HepG2 (cell line): ENCODE measurements at regions not wholly inside any gene's neighbourhood (a gene's known extent, or its start where the extent isn't known, plus 50 kb on each side); places are given as distances from the start of the nearest gene placed in this dataset.

Experiments used
- ATAC-seq: fragments of 200-7000 bp; cut with Tn5 transposase; 3 replicates; pipeline ENCODE4 v1.9.1; 2020; ENCODE audit warnings: mild to moderate bottlenecking, moderate library complexity
- BruUV-seq: library from RNA; stranded (reverse); fragments of 400-500 nt; replicated peaks from 2 replicates; lab custom pipeline; 2021; lab: Mats Ljungman, UMichigan
- CTCF ChIA-PET: fragments of 300-600 bp; formaldehyde crosslinking; extraction: SDS; loops from one replicate; lab custom pipeline; 2021; ENCODE audit warnings: low total read pairs, inconsistent platforms, low intra/inter-chr PET ratio; lab: Yijun Ruan, JAX
- POLR2A ChIA-PET: fragments of 350-600 bp; sonication (Branson Sonifier 250); formaldehyde crosslinking; loops from one replicate; lab custom pipeline; 2020; ENCODE audit warnings: antibody characterized with exemption, inconsistent platforms; lab: Yijun Ruan, JAX
- DNase-seq: peaks from one replicate; pipeline ENCODE4 v3.0.0-alpha.2; 2015; ENCODE audit warnings: low spot score
- FAIRE-seq: peaks from 3 replicates; lab custom pipeline; 2011; peaks lifted over from hg19 to GRCh38; lab: Jason Lieb, UNC
- H2AFZ ChIP-seq: one replicate; pipeline ENCODE4 v1.6.1; 2011; ENCODE audit warnings: low read length, inconsistent platforms
- H3K27ac ChIP-seq: fragments of 300-600 bp; 3 replicates; pipeline ENCODE4 v1.8.0; 2011; ENCODE audit warnings: mixed run types, mild to moderate bottlenecking, mixed read lengths, low read length, inconsistent platforms; ENCODE audit not compliant: insufficient read depth; ENCODE audit errors: extremely low read length
- H3K27me3 ChIP-seq, 2 experiments: fragments of 200-600 bp in 1 of 2; 2 replicates in 1 of 2; 3 replicates in 1 of 2; pipeline versions ENCODE4 v1.6.0 to v1.8.0; 2011; ENCODE audit warnings: low read length in 2 of 2, mild to moderate bottlenecking in 2 of 2, moderate library complexity in 2 of 2, inconsistent platforms in 1 of 2; ENCODE audit not compliant: insufficient read depth in 2 of 2, control insufficient read depth in 1 of 2
- H3K36me3 ChIP-seq, 2 experiments: fragments of 200-600 bp in 1 of 2; replicated peaks in 1 of 2; 2 replicates in 1 of 2; 3 replicates in 1 of 2; pipeline versions ENCODE4 v1.5.1 to v1.8.0; 2011; ENCODE audit warnings: low read length in 2 of 2, inconsistent platforms in 1 of 2; ENCODE audit not compliant: insufficient read depth in 2 of 2, control insufficient read depth in 1 of 2
- H3K4me1 ChIP-seq: 2 replicates; pipeline ENCODE4 v1.5.1; 2012; ENCODE audit warnings: low read length, inconsistent platforms; ENCODE audit not compliant: insufficient read depth
- H3K4me2 ChIP-seq: 2 replicates; pipeline ENCODE4 v1.6.0; 2011; ENCODE audit warnings: low read depth, low read length, inconsistent platforms
- H3K4me3 ChIP-seq, 3 experiments: fragments of 200-600 bp in 1 of 3; sonication (generic), shearing (Covaris generic) in 1 of 3; replicated peaks in 1 of 3; 2 replicates each; pipeline ENCODE4 v1.5.1; 2011 to 2016; ENCODE audit warnings: low read length in 3 of 3, inconsistent platforms in 2 of 3, low read depth in 2 of 3, mild to moderate bottlenecking in 2 of 3, control low read depth in 1 of 3, mixed read lengths in 1 of 3; ENCODE audit not compliant: insufficient read depth in 1 of 3
- H3K79me2 ChIP-seq: one replicate; pipeline ENCODE4 v1.6.1; 2011; ENCODE audit warnings: low read length, inconsistent platforms; ENCODE audit not compliant: insufficient read depth
- H3K9ac ChIP-seq: 2 replicates; pipeline ENCODE4 v1.6.0; 2011; ENCODE audit warnings: mild to moderate bottlenecking, low read depth, low read length, inconsistent platforms; ENCODE audit not compliant: insufficient read depth
- H3K9me3 ChIP-seq: 2 replicates; pipeline ENCODE4 v1.5.1; 2012; ENCODE audit warnings: mild to moderate bottlenecking, low read length
- H4K20me1 ChIP-seq: 2 replicates; pipeline ENCODE4 v1.6.0; 2011; ENCODE audit warnings: inconsistent platforms, mild to moderate bottlenecking, low read length, moderate library complexity; ENCODE audit not compliant: insufficient read depth
- MTA3 ChIP-seq: sonication (generic); formaldehyde crosslinking; IDR thresholded peaks from 2 replicates; pipeline ENCODE4 v1.4.0; 2020; ENCODE audit warnings: missing genetic modification reagents
- SOX5 ChIP-seq: IDR thresholded peaks from 2 replicates; pipeline ENCODE4 v1.6.1; 2016; ENCODE audit warnings: borderline replicate concordance
- SOX6 ChIP-seq, 2 experiments: fragments of 450-650 bp in 1 of 2; sonication (generic) in 1 of 2; formaldehyde crosslinking in 1 of 2; IDR thresholded peaks; 2 replicates each; pipeline versions ENCODE4 v1.4.0 to v1.6.1; 2017 to 2020; ENCODE audit warnings: antibody characterized with exemption in 1 of 2, mild to moderate bottlenecking in 1 of 2, missing genetic modification reagents in 1 of 2
- ZBTB40 ChIP-seq, 2 experiments: fragments of 450-650 bp in 1 of 2; sonication (generic) in 1 of 2; formaldehyde crosslinking in 1 of 2; IDR thresholded peaks; 2 replicates each; pipeline versions ENCODE4 v1.6.1 to v1.8.0; 2016 to 2022; ENCODE audit warnings: antibody characterized with exemption in 1 of 2, mild to moderate bottlenecking in 1 of 2, missing genetic modification reagents in 1 of 2
- ZNF597 ChIP-seq: sonication (generic); formaldehyde crosslinking; IDR thresholded peaks from 2 replicates; pipeline ENCODE4 v1.5.0; 2020; ENCODE audit warnings: missing genetic modification reagents
- WGBS: methylation state at CpG from one replicate; pipeline ENCODE4 v1.1.6; 2017; ENCODE audit warnings: low lambda C conversion rate; 5-methylcytosine and 5-hydroxymethylcytosine counted together
- in situ Hi-C: cut with HindIII; loops from 2 replicates; pipeline ENCODE4 v1.10.0; 2017; ENCODE audit warnings: low pct_unique_long_range_greater_than_20kb; ENCODE audit not compliant: extremely low pct_ligation_motif_present
- intact Hi-C: fragments of 100-400 bp; cut with micrococcal nuclease; formaldehyde crosslinking; loops from one replicate; pipeline ENCODE4 v1.10.0; 2022; ENCODE audit not compliant: unreplicated experiment
- TF ChIP-seq, protein P1 (sequence below): sonication (generic); formaldehyde crosslinking; IDR thresholded peaks from 2 replicates; pipeline ENCODE4 v1.9.0; 2021; ENCODE audit warnings: mild to moderate bottlenecking, missing genetic modification reagents

GRCh38 chr6:91730710-91731109 lies 1143.8 kb upstream of the MAP3K7 start:
- Histone ChIP-seq H3K9me3 (no peaks in the 10 kb centered on the region), H3K27me3 (no peaks in the 10 kb centered on the region), H2AFZ (no peak overlapping the region), H3K4me2 (no peak overlapping the region), H3K27ac (no peak overlapping the region), H3K36me3 (no peaks in the 10 kb centered on the region), H3K79me2 (no peaks in the 10 kb centered on the region), H4K20me1 (no peaks in the 10 kb centered on the region), H3K9ac (no peak overlapping the region), H3K4me1 (no peaks in the 10 kb centered on the region), H3K4me3 (no peak overlapping the region)
- DNase-seq = no peak
- BruUV-seq = no TSS peak
- no peak for ATAC-seq
- CTCF ChIA-PET = no interaction called here
- POLR2A ChIA-PET = no interaction called here
- 22% methylated on average over 2 of the region's 2 CpGs for WGBS
- in situ Hi-C loops (no loop called here), intact Hi-C loops (no loop called here)
- FAIRE-seq = no peak
- TF ChIP-seq SOX6 (IDR thresholded peaks at IDR 0.05) (no peak), SOX6 (CRISPR knock-in tag; IDR thresholded peaks at IDR 0.05) (no peak), SOX5 (CRISPR knock-in tag) (no peak), ZBTB40 (IDR thresholded peaks at IDR 0.05) (no peak), ZBTB40 (CRISPR knock-in tag; IDR thresholded peaks at IDR 0.05) (no peak), ZNF597 (CRISPR knock-in tag) (no peak), MTA3 (no peak)
- TF ChIP-seq, protein P1, sequence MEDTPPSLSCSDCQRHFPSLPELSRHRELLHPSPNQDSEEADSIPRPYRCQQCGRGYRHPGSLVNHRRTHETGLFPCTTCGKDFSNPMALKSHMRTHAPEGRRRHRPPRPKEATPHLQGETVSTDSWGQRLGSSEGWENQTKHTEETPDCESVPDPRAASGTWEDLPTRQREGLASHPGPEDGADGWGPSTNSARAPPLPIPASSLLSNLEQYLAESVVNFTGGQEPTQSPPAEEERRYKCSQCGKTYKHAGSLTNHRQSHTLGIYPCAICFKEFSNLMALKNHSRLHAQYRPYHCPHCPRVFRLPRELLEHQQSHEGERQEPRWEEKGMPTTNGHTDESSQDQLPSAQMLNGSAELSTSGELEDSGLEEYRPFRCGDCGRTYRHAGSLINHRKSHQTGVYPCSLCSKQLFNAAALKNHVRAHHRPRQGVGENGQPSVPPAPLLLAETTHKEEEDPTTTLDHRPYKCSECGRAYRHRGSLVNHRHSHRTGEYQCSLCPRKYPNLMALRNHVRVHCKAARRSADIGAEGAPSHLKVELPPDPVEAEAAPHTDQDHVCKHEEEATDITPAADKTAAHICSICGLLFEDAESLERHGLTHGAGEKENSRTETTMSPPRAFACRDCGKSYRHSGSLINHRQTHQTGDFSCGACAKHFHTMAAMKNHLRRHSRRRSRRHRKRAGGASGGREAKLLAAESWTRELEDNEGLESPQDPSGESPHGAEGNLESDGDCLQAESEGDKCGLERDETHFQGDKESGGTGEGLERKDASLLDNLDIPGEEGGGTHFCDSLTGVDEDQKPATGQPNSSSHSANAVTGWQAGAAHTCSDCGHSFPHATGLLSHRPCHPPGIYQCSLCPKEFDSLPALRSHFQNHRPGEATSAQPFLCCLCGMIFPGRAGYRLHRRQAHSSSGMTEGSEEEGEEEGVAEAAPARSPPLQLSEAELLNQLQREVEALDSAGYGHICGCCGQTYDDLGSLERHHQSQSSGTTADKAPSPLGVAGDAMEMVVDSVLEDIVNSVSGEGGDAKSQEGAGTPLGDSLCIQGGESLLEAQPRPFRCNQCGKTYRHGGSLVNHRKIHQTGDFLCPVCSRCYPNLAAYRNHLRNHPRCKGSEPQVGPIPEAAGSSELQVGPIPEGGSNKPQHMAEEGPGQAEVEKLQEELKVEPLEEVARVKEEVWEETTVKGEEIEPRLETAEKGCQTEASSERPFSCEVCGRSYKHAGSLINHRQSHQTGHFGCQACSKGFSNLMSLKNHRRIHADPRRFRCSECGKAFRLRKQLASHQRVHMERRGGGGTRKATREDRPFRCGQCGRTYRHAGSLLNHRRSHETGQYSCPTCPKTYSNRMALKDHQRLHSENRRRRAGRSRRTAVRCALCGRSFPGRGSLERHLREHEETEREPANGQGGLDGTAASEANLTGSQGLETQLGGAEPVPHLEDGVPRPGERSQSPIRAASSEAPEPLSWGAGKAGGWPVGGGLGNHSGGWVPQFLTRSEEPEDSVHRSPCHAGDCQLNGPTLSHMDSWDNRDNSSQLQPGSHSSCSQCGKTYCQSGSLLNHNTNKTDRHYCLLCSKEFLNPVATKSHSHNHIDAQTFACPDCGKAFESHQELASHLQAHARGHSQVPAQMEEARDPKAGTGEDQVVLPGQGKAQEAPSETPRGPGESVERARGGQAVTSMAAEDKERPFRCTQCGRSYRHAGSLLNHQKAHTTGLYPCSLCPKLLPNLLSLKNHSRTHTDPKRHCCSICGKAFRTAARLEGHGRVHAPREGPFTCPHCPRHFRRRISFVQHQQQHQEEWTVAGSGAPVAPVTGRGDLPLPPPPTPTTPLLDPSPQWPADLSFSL = no peak
